ENCODE measurements at regions not wholly inside any gene's neighbourhood (a gene's known extent, or its start where the extent isn't known, plus 50 kb on each side); places are given as distances from the start of the nearest gene placed in this dataset.

DNA sequence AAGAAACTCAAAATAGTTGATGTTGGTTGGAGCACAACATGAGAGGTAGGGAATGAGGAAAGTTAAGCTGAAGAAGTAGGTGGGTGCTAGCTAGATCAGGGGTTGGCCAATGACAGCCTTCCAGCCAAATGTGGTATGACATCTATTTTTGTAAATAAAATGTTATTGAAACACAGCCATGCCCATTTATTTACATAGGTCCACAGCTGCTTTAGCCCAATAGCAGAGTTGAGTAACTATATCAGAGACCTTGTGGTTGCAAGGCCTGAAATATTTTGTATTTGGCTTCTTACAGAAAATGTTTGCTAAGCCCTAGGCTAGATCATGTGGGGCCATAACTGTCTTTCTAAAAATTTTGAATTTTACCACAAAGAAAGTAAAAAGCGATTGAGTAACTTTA, 234.9 kb upstream of the CTSO start:
- Histone ChIP-seq H3K9me3 (no peaks in the 10 kb centered on the region), H3K36me3 (no peaks in the 10 kb centered on the region), H3K4me3 (no peak overlapping the region), H3K4me1 (no peaks in the 10 kb centered on the region), H3K27ac (no peak overlapping the region), H3K27me3 (ENCODE audit: low read depth) (no peaks in the 10 kb centered on the region)
- TF ChIP-seq, protein P1, sequence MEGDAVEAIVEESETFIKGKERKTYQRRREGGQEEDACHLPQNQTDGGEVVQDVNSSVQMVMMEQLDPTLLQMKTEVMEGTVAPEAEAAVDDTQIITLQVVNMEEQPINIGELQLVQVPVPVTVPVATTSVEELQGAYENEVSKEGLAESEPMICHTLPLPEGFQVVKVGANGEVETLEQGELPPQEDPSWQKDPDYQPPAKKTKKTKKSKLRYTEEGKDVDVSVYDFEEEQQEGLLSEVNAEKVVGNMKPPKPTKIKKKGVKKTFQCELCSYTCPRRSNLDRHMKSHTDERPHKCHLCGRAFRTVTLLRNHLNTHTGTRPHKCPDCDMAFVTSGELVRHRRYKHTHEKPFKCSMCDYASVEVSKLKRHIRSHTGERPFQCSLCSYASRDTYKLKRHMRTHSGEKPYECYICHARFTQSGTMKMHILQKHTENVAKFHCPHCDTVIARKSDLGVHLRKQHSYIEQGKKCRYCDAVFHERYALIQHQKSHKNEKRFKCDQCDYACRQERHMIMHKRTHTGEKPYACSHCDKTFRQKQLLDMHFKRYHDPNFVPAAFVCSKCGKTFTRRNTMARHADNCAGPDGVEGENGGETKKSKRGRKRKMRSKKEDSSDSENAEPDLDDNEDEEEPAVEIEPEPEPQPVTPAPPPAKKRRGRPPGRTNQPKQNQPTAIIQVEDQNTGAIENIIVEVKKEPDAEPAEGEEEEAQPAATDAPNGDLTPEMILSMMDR (IDR thresholded peaks at IDR 0.05), result no peak
- intact Hi-C loops (cut with DNase I), result no loop called here
- DNase-seq, result no peak
- no peak for ATAC-seq

DNA sequence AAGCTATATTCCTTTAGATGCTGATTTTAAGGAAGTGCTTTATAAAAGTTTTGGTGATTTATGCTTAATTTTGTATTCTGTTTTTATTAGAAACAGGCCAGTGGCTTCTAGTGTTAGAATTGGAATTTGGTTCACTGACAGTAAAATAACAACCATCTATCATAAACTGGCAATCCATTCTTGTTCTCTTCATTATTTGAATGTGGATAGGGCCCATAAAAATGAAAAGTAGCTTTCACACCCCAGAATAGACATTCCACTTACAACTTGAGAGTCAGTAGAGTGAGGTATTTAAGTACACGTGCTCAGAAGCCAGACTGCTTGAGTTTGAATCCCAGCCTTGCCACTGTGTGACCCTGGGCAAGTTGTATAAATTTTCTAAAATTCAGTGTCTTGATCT, 232.4 kb upstream of the CTSO start:
- Histone ChIP-seq H3K27ac (no peak overlapping the region), H3K27me3 (ENCODE audit: low read depth) (no peaks in the 10 kb centered on the region), H3K4me1 (no peaks in the 10 kb centered on the region), H3K9me3 (no peaks in the 10 kb centered on the region), H3K36me3 (no peaks in the 10 kb centered on the region), H3K4me3 (no peak overlapping the region)
- intact Hi-C loops (cut with DNase I), result no loop called here
- DNase-seq (no peak), ATAC-seq (no peak)
- TF ChIP-seq, protein P1 (IDR thresholded peaks at IDR 0.05), result no peak

DNA sequence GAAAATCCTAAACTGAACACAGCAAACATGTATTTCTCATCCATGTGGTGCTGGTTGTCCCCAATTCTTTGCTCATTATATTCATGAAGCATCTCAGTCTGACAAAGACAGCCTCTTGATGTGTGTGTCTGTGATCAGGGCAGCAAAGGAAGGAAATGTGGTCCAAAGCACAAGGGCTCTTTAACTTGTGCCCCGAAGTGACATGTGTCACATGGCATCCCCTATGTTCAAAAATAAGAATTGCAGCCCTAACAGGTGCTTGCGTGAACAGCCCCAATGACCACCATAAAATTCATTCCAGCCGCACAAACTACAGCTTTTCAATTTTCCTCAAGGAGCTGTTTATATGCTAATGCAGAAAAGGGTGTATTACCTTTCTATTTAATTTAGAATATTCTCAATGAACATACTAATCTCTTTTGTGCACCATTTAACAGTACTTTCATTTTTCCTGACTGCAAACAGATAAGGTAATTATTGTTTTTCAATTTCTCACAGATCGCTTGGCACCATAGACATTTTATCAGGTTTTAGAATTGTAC, 231.9 kb upstream of the CTSO start:
- DNase-seq, result no peak
- TF ChIP-seq, protein P1 (IDR thresholded peaks at IDR 0.05), result no peak
- no peak for ATAC-seq
- no peaks in the 10 kb centered on the region for H3K9me3 ChIP-seq
- intact Hi-C loops (cut with DNase I), result no loop called here
- H3K4me1 ChIP-seq, result no peaks in the 10 kb centered on the region
- H3K27me3 ChIP-seq (ENCODE audit: low read depth), result no peaks in the 10 kb centered on the region
- H3K36me3 ChIP-seq, result no peaks in the 10 kb centered on the region
- no peak overlapping the region for H3K4me3 ChIP-seq
- no peak overlapping the region for H3K27ac ChIP-seq

DNA sequence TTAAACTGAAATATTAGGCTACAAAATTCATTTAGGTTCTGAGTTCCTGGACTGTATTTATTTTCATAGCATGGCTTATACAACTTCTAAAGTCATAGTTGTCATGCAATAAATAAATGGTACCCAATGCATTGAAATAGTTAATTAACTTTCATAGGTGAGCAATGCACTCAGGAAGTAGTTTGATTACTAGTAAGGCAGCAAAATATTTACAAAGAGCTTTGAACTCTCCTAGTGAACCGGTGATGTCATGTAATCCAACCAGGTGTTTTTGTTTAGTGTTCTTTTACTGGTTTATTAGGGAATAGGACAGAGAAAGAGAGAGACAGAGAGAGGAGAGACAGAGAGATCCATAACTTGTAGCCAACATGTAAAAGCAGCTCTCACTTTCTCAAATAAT, 228.6 kb upstream of the CTSO start:
- intact Hi-C loops (cut with DNase I), result no loop called here
- no peak overlapping the region for H3K4me3 ChIP-seq
- no peaks in the 10 kb centered on the region for H3K4me1 ChIP-seq
- no peaks in the 10 kb centered on the region for H3K27me3 ChIP-seq (ENCODE audit: low read depth)
- no peaks in the 10 kb centered on the region for H3K9me3 ChIP-seq
- TF ChIP-seq, protein P1 (IDR thresholded peaks at IDR 0.05), result no peak
- no peaks in the 10 kb centered on the region for H3K36me3 ChIP-seq
- H3K27ac ChIP-seq, result no peak overlapping the region
- no peak for DNase-seq
- ATAC-seq, result no peak

DNA sequence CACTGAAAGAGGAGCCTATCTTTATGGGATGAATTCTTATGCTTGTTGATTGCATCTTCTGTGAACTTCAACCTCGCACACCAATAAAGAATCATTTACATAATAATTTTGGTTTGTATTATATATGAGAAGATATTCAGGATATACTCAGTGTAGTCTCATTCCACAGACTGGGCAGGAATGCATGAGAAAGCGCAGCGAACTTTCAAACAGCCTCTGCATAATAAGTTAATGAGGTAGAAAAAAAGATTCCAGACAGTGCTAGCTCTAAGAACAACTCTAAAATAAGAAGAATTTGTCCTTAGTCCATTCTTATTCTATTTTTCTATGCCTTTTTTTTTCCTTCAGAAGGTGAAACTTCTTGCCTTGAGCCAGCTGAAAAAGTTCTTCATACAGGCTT, 224.3 kb upstream of the CTSO start:
- Histone ChIP-seq H3K4me1 (no peaks in the 10 kb centered on the region), H3K36me3 (no peaks in the 10 kb centered on the region), H3K9me3 (no peaks in the 10 kb centered on the region), H3K4me3 (no peak overlapping the region), H3K27me3 (ENCODE audit: low read depth) (no peaks in the 10 kb centered on the region), H3K27ac (no peak overlapping the region)
- TF ChIP-seq, protein P1 (IDR thresholded peaks at IDR 0.05), result no peak
- no peak for DNase-seq
- intact Hi-C loops (cut with DNase I), result no loop called here
- no peak for ATAC-seq

DNA sequence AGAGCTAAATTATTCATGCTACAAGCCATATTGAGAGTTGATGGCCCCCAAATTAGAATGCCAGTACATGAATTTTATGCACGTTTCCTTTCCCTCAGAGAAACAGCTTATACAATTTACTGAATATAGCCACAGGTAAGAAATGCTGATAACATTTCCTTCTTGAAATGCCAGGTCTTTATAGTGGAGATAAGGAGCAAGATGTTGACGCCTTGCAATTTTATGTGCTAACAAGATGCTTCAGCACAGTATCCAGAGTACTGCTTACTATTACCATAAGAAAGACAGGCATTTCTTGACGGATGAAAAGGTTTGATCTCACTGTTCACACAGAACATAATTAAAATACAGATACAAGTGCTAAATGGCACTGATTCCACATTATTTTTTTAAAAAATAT, 223.2 kb upstream of the CTSO start:
- intact Hi-C loops (cut with DNase I), result no loop called here
- Histone ChIP-seq H3K27me3 (ENCODE audit: low read depth) (no peaks in the 10 kb centered on the region), H3K4me1 (no peaks in the 10 kb centered on the region), H3K9me3 (no peaks in the 10 kb centered on the region), H3K36me3 (no peaks in the 10 kb centered on the region), H3K27ac (no peak overlapping the region), H3K4me3 (no peak overlapping the region)
- TF ChIP-seq, protein P1 (IDR thresholded peaks at IDR 0.05), result no peak
- DNase-seq (no peak), ATAC-seq (no peak)
